ENCODE measurements at regions not wholly inside any gene's neighbourhood (a gene's known extent, or its start where the extent isn't known, plus 50 kb on each side); places are given as distances from the start of the nearest gene placed in this dataset.

GRCh38 chr3:177453451-177453844 lies 256.2 kb upstream of the TBL1XR1 start:
- Histone ChIP-seq H3K9ac (replicated peaks in 1 of 4; ENCODE audit: extremely low read depth in 1 of 4, low read depth in 3 of 4, low read length in 3 of 4) (no peak overlapping the region), H4K20me1 (replicated peaks in 1 of 2; ENCODE audit: control insufficient read depth in 1 of 2, insufficient read depth in 2 of 2, low read length in 2 of 2) (no peaks in the 10 kb centered on the region), H3K14ac (ENCODE audit: insufficient read length) (no peak overlapping the region), H2AFZ (ENCODE audit: low read length) (no peak overlapping the region), H3K36me3 (ENCODE audit: control insufficient read depth in 2 of 4, insufficient read depth in 4 of 4, low read length in 3 of 4) (no peaks in the 10 kb centered on the region), H2BK5ac (ENCODE audit: low read depth, low read length) (no peak overlapping the region), H3K4me1 (replicated peaks in 1 of 4; ENCODE audit: control insufficient read depth in 3 of 4, insufficient read depth in 4 of 4, low read length in 3 of 4) (peaks cover 0 to 5% (median 0%) of the 10 kb centered on the region in 4 experiments; a peak in 1 of 7 replicates), H4K5ac (ENCODE audit: insufficient read length, low read depth, low read length) (no peak overlapping the region), H2BK15ac (ENCODE audit: low read length) (no peak overlapping the region), H3K27ac (ENCODE audit: low read depth, low read length) (no peak overlapping the region), H3K9me3 (ENCODE audit: insufficient read depth in 2 of 2, low read depth in 1 of 2, low read length in 1 of 2) (no peaks in the 10 kb centered on the region), H2BK20ac (ENCODE audit: low read length) (no peak overlapping the region), H3K79me2 (ENCODE audit: control insufficient read depth in 1 of 2, insufficient read depth in 2 of 2, low read length in 2 of 2) (no peaks in the 10 kb centered on the region), H3K27me3 (replicated peaks in 1 of 4; ENCODE audit: control insufficient read depth in 3 of 4, extremely low read depth in 1 of 4, insufficient read depth in 3 of 4, low read length in 3 of 4) (no peaks in the 10 kb centered on the region), H2BK12ac (ENCODE audit: low read depth, low read length) (no peak overlapping the region), H3K4me2 (ENCODE audit: insufficient read depth in 1 of 2, low read depth in 2 of 2, low read length in 2 of 2) (no peak overlapping the region), H2AK5ac (ENCODE audit: low read depth, low read length) (no peak overlapping the region), H3K79me1 (ENCODE audit: low read depth, low read length) (no peaks in the 10 kb centered on the region), H4K8ac (ENCODE audit: extremely low read depth, insufficient read depth, low read length) (no peak overlapping the region), H4K91ac (replicated peaks; ENCODE audit: insufficient read length, low read length) (no peak overlapping the region), H2BK120ac (replicated peaks; ENCODE audit: low read depth, low read length) (no peak overlapping the region), H3K56ac (replicated peaks; ENCODE audit: insufficient read length, low read depth, low read length) (no peak overlapping the region), H3K4me3 (ENCODE audit: extremely low read depth in 1 of 4, insufficient read depth in 2 of 4, low read depth in 3 of 4, low read length in 4 of 4) (no peak overlapping the region), H3K23ac (ENCODE audit: insufficient read length) (no peak overlapping the region), H3K18ac (ENCODE audit: extremely low read depth, low read length) (no peak overlapping the region), H3K4ac (replicated peaks; ENCODE audit: insufficient read length, low read depth, low read length) (no peak overlapping the region), H3K23me2 (ENCODE audit: low read depth, low read length) (no peaks in the 10 kb centered on the region; the same call in 1 of the 2 replicates)
- 96% methylated on average over 2 of the region's 2 CpGs; no CpG with 5 or more reads in 1 of the 2 experiments for WGBS, 2 experiments (ENCODE audit: extremely low coverage in 1 of 2, insufficient coverage in 1 of 2, insufficient read length in 1 of 2, insufficient replicate concordance in 2 of 2, low coverage in 1 of 2, low lambda C conversion rate in 2 of 2, missing lambda C conversion rate in 1 of 2)
- ChIA-PET CTCF (ENCODE audit: partially characterized antibody) (no interaction called here), POLR2A (ENCODE audit: partially characterized antibody) (no interaction called here)
- FAIRE-seq (no peak), DNase-seq (ENCODE audit: low read depth in 1 of 2, low spot score in 2 of 2) (no peak)
- TF ChIP-seq TCF12 (IDR thresholded peaks at IDR 0.05; ENCODE audit: low read depth, low read length), result no peak
- no peak for TF ChIP-seq ZNF274 (IDR thresholded peaks at IDR 0.05; ENCODE audit: borderline replicate concordance, extremely low read depth, low read length)
- no peak for TF ChIP-seq GTF2F1 (IDR thresholded peaks at IDR 0.05; ENCODE audit: borderline replicate concordance, low read depth, low read length)
- TF ChIP-seq BACH1 (IDR thresholded peaks at IDR 0.05; ENCODE audit: low read length), result no peak
- TF ChIP-seq TAF7 (optimal IDR thresholded peaks at IDR 0.05; ENCODE audit: borderline replicate concordance, low read depth, low read length), result no peak
- no peak for TF ChIP-seq SRF (IDR thresholded peaks at IDR 0.05; ENCODE audit: low read depth, low read length)
